ENCODE measurements at regions not wholly inside any gene's neighbourhood (a gene's known extent, or its start where the extent isn't known, plus 50 kb on each side); places are given as distances from the start of the nearest gene placed in this dataset.

GRCh38 chr11:115942011-115942410 is 437.8 kb upstream of the CADM1 start:
- FAIRE-seq (no peak), DNase-seq (ENCODE audit: low read depth in 1 of 2, low spot score in 1 of 2) (no peak), ATAC-seq (no peak)
- Histone ChIP-seq H3K4me1 (no peaks in the 10 kb centered on the region), H3K27ac (no peak overlapping the region), H3K4me3 (no peak overlapping the region), H3K4me2 (no peak overlapping the region), H3K9me3 (no peaks in the 10 kb centered on the region)
- TF ChIP-seq SREBF2 (IDR thresholded peaks at IDR 0.05), result no peak
- no peak for TF ChIP-seq POLR2A (IDR thresholded peaks at IDR 0.05; ENCODE audit: low read length)
- no peak for TF ChIP-seq CBX8 (IDR thresholded peaks at IDR 0.05)
- TF ChIP-seq EHF (CRISPR knock-in tag; IDR thresholded peaks at IDR 0.05), result no peak
- TF ChIP-seq RARB (CRISPR knock-in tag; IDR thresholded peaks at IDR 0.05), result no peak
- TF ChIP-seq NR3C1 (IDR thresholded peaks at IDR 0.05), result no peak
- no peak for TF ChIP-seq FOXS1 (CRISPR knock-in tag; IDR thresholded peaks at IDR 0.05)
- no peak for TF ChIP-seq MAX (IDR thresholded peaks at IDR 0.05)
- TF ChIP-seq, protein P1, sequence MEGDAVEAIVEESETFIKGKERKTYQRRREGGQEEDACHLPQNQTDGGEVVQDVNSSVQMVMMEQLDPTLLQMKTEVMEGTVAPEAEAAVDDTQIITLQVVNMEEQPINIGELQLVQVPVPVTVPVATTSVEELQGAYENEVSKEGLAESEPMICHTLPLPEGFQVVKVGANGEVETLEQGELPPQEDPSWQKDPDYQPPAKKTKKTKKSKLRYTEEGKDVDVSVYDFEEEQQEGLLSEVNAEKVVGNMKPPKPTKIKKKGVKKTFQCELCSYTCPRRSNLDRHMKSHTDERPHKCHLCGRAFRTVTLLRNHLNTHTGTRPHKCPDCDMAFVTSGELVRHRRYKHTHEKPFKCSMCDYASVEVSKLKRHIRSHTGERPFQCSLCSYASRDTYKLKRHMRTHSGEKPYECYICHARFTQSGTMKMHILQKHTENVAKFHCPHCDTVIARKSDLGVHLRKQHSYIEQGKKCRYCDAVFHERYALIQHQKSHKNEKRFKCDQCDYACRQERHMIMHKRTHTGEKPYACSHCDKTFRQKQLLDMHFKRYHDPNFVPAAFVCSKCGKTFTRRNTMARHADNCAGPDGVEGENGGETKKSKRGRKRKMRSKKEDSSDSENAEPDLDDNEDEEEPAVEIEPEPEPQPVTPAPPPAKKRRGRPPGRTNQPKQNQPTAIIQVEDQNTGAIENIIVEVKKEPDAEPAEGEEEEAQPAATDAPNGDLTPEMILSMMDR (IDR thresholded peaks at IDR 0.05), result no peak
- TF ChIP-seq JUNB (IDR thresholded peaks at IDR 0.05), result no peak
- POLR2A ChIA-PET, result no interaction called here
- CTCF ChIA-PET, result no interaction called here
- 13% methylated on average over 2 of the region's 2 CpGs for whole genome bisulfite sequencing (ENCODE audit: missing lambda C conversion rate)

DNA sequence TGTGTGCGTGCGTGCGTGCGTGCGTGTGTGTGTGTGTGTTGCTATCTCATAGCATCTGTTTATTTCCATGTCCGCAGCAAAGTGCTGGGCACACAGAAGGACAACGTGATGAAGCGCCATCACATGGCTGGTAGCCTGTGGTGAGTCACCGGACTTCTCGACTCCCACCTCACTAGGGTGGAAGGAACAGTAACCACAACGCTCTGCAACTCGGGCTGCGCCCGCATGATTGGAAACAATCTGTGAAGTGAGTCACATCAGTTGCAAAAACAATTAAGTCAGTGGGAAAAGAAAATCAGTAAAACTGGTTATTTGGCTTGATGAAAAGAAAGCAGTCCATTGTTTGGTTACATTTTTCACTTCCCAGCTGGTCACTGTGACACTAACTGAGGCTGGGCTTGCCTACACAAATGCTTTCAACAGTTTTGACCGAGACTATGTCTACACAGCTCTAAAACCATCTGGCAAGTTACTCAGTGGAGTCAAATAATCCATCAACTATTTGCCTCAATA is 437.3 kb upstream of the CADM1 start:
- 24% methylated on average over 15 of the region's 15 CpGs for WGBS (ENCODE audit: missing lambda C conversion rate)
- Histone ChIP-seq H3K4me3 (no peak overlapping the region), H3K27ac (no peak overlapping the region), H3K4me2 (no peak overlapping the region), H3K9me3 (no peaks in the 10 kb centered on the region), H3K4me1 (no peaks in the 10 kb centered on the region)
- ATAC-seq (no peak), DNase-seq (ENCODE audit: low read depth in 1 of 2, low spot score in 1 of 2) (no peak), FAIRE-seq (no peak)
- CTCF ChIA-PET, result interaction anchor here (1.0 kb wide), 1 partner anchor 12 kb away, joined by 4 read pairs; no protein-coding TSS in a partner anchor
- TF ChIP-seq MAZ (IDR thresholded peaks at IDR 0.05; ENCODE audit: borderline replicate concordance, low read depth, low read length) (no peak), RNF2 (IDR thresholded peaks at IDR 0.05; ENCODE audit: borderline replicate concordance, low read depth) (no peak), ESRRA (IDR thresholded peaks at IDR 0.05; ENCODE audit: borderline replicate concordance, low read length) (no peak), KDM5A (IDR thresholded peaks at IDR 0.05) (no peak), POLR2A (IDR thresholded peaks at IDR 0.05; ENCODE audit: low read length) (no peak), NPAS2 (CRISPR knock-in tag; IDR thresholded peaks at IDR 0.05; ENCODE audit: borderline replicate concordance) (no peak), HDAC2 (IDR thresholded peaks at IDR 0.05) (no peak), PHF8 (IDR thresholded peaks at IDR 0.05; ENCODE audit: borderline replicate concordance, low read depth) (no peak), MAX (IDR thresholded peaks at IDR 0.05) (no peak), EHMT2 (IDR thresholded peaks at IDR 0.05; ENCODE audit: low read depth) (no peak)
- TF ChIP-seq, protein P2, sequence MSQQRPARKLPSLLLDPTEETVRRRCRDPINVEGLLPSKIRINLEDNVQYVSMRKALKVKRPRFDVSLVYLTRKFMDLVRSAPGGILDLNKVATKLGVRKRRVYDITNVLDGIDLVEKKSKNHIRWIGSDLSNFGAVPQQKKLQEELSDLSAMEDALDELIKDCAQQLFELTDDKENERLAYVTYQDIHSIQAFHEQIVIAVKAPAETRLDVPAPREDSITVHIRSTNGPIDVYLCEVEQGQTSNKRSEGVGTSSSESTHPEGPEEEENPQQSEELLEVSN (IDR thresholded peaks at IDR 0.05; ENCODE audit: borderline replicate concordance, low read depth), result no peak
- TF ChIP-seq, protein P3, sequence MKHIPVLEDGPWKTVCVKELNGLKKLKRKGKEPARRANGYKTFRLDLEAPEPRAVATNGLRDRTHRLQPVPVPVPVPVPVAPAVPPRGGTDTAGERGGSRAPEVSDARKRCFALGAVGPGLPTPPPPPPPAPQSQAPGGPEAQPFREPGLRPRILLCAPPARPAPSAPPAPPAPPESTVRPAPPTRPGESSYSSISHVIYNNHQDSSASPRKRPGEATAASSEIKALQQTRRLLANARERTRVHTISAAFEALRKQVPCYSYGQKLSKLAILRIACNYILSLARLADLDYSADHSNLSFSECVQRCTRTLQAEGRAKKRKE (CRISPR knock-in tag; IDR thresholded peaks at IDR 0.05; ENCODE audit: low read depth), result no peak
- TF ChIP-seq, protein P4, sequence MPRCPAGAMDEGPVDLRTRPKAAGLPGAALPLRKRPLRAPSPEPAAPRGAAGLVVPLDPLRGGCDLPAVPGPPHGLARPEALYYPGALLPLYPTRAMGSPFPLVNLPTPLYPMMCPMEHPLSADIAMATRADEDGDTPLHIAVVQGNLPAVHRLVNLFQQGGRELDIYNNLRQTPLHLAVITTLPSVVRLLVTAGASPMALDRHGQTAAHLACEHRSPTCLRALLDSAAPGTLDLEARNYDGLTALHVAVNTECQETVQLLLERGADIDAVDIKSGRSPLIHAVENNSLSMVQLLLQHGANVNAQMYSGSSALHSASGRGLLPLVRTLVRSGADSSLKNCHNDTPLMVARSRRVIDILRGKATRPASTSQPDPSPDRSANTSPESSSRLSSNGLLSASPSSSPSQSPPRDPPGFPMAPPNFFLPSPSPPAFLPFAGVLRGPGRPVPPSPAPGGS (IDR thresholded peaks at IDR 0.05), result no peak
- POLR2A ChIA-PET, result no interaction called here
